Liver (tissue), 7 donors: ENCODE measurements at regions not wholly inside any gene's neighbourhood (a gene's known extent, or its start where the extent isn't known, plus 50 kb on each side); places are given as distances from the start of the nearest gene placed in this dataset.

ENCODE experiments used
- DNase-seq: peaks from one replicate; pipeline ENCODE4 v3.0.0-alpha.2; 2017; ENCODE audit warnings: low spot score
- H3K27ac ChIP-seq, 2 donors: one replicate each; pipeline ENCODE4 v1.7.0; 2013; ENCODE audit warnings: inconsistent platforms in 2 of 2, low read length in 2 of 2, control low read depth in 1 of 2, low read depth in 1 of 2, mild to moderate bottlenecking in 1 of 2
- H3K27me3 ChIP-seq, 4 donors: one replicate each; pipeline versions ENCODE4 v1.6.1 to v1.7.0; 2013; ENCODE audit warnings: low read length in 3 of 4, inconsistent platforms in 1 of 4, mild to moderate bottlenecking in 1 of 4, moderate library complexity in 1 of 4; ENCODE audit not compliant: control insufficient read depth in 4 of 4, insufficient read depth in 4 of 4
- H3K36me3 ChIP-seq, 4 donors: one replicate each; pipeline versions ENCODE4 v1.6.1 to v1.7.0; 2013; ENCODE audit warnings: low read length in 3 of 4, mild to moderate bottlenecking in 3 of 4, low read depth in 1 of 4, moderate library complexity in 1 of 4; ENCODE audit not compliant: control insufficient read depth in 4 of 4, insufficient read depth in 3 of 4
- H3K4me1 ChIP-seq, 4 donors: one replicate each; pipeline versions ENCODE4 v1.6.1 to v1.7.0; 2013; ENCODE audit warnings: low read length in 3 of 4, mild to moderate bottlenecking in 3 of 4, moderate library complexity in 1 of 4; ENCODE audit not compliant: control insufficient read depth in 4 of 4, insufficient read depth in 4 of 4
- H3K4me3 ChIP-seq, 3 donors: one replicate each; pipeline versions ENCODE4 v1.6.1 to v1.7.0; 2013; ENCODE audit warnings: low read length in 3 of 3, control low read depth in 1 of 3, low read depth in 1 of 3, mild to moderate bottlenecking in 1 of 3
- H3K9ac ChIP-seq, 2 donors: one replicate each; pipeline ENCODE4 v1.7.0; 2013; ENCODE audit warnings: low read length in 2 of 2, mild to moderate bottlenecking in 2 of 2, moderate library complexity in 2 of 2, control low read depth in 1 of 2, low read depth in 1 of 2
- H3K9me3 ChIP-seq, 4 donors: one replicate each; pipeline versions ENCODE4 v1.6.1 to v1.7.0; 2013; ENCODE audit warnings: low read length in 3 of 4; ENCODE audit not compliant: control insufficient read depth in 4 of 4
- ATF3 ChIP-seq: IDR thresholded peaks from 2 replicates; pipeline ENCODE4 v1.6.1; 2016; ENCODE audit warnings: antibody characterized with exemption
- EGR1 ChIP-seq, 2 donors: IDR thresholded peaks; 2 replicates each; pipeline ENCODE4 v1.6.1; 2016 to 2018; ENCODE audit warnings: antibody characterized with exemption in 2 of 2, low read depth in 2 of 2
- FOXA2 ChIP-seq: IDR thresholded peaks from 2 replicates; pipeline ENCODE4 v1.6.1; 2016; ENCODE audit warnings: antibody characterized with exemption
- GABPA ChIP-seq, 2 donors: IDR thresholded peaks in 1 of 2; conservative IDR thresholded peaks in 1 of 2; 2 replicates each; pipeline ENCODE4 v1.6.1; 2016; ENCODE audit warnings: antibody characterized with exemption in 2 of 2, mild to moderate bottlenecking in 1 of 2, moderate library complexity in 1 of 2
- HNF4A ChIP-seq, 2 donors: conservative IDR thresholded peaks; 2 replicates each; pipeline ENCODE4 v1.6.1; 2016; ENCODE audit warnings: antibody characterized with exemption in 2 of 2, mild to moderate bottlenecking in 2 of 2
- HNF4G ChIP-seq: IDR thresholded peaks from 2 replicates; pipeline ENCODE4 v1.6.1; 2016; ENCODE audit warnings: antibody characterized with exemption
- JUND ChIP-seq, 2 donors: IDR thresholded peaks; 2 replicates each; pipeline ENCODE4 v1.6.1; 2016; ENCODE audit warnings: antibody characterized with exemption in 2 of 2
- MAX ChIP-seq: IDR thresholded peaks from 2 replicates; pipeline ENCODE4 v1.6.1; 2016; ENCODE audit warnings: antibody characterized with exemption
- RAD21 ChIP-seq, 2 donors: IDR thresholded peaks; 2 replicates each; pipeline ENCODE4 v1.6.1; 2016; ENCODE audit warnings: antibody characterized with exemption in 2 of 2, mild to moderate bottlenecking in 2 of 2
- RXRA ChIP-seq, 2 donors: IDR thresholded peaks; 2 replicates each; pipeline ENCODE4 v1.6.1; 2017 to 2018; ENCODE audit warnings: antibody characterized with exemption in 2 of 2, mild to moderate bottlenecking in 1 of 2
- SP1 ChIP-seq: IDR thresholded peaks from 2 replicates; pipeline ENCODE4 v1.6.1; 2018; ENCODE audit warnings: antibody characterized with exemption, mild to moderate bottlenecking
- TAF1 ChIP-seq: conservative IDR thresholded peaks from 2 replicates; pipeline ENCODE4 v1.6.1; 2016; ENCODE audit warnings: antibody characterized with exemption, mild to moderate bottlenecking
- YY1 ChIP-seq: IDR thresholded peaks from 2 replicates; pipeline ENCODE4 v1.6.1; 2016; ENCODE audit warnings: antibody characterized with exemption, mild to moderate bottlenecking
- ZBTB33 ChIP-seq: IDR thresholded peaks from 2 replicates; pipeline ENCODE4 v1.6.1; 2016; ENCODE audit warnings: antibody characterized with exemption
- WGBS: extraction: QIAGEN DNeasy Blood & Tissue Kit; methylation state at CpG from one replicate; pipeline ENCODE4 v1.1.7; 2013; 5-methylcytosine and 5-hydroxymethylcytosine counted together
- TF ChIP-seq, protein P1 (sequence below): IDR thresholded peaks from 2 replicates; pipeline ENCODE4 v1.6.1; 2016; ENCODE audit warnings: antibody characterized with exemption, mild to moderate bottlenecking
- donor health status: healthy.
- donor health status: healthy.
- donor health status: healthy.
- donor health status: healthy.

- Histone ChIP-seq H3K36me3 (no peaks in the 10 kb centered on the region), H3K27me3 (no peaks in the 10 kb centered on the region), H3K4me3 (no peak overlapping the region), H3K9me3 (no peaks in the 10 kb centered on the region), H3K9ac (no peak overlapping the region), H3K4me1 (no peaks in the 10 kb centered on the region), H3K27ac (no peak overlapping the region)
- DNase-seq = no peak
- TF ChIP-seq, protein P1, sequence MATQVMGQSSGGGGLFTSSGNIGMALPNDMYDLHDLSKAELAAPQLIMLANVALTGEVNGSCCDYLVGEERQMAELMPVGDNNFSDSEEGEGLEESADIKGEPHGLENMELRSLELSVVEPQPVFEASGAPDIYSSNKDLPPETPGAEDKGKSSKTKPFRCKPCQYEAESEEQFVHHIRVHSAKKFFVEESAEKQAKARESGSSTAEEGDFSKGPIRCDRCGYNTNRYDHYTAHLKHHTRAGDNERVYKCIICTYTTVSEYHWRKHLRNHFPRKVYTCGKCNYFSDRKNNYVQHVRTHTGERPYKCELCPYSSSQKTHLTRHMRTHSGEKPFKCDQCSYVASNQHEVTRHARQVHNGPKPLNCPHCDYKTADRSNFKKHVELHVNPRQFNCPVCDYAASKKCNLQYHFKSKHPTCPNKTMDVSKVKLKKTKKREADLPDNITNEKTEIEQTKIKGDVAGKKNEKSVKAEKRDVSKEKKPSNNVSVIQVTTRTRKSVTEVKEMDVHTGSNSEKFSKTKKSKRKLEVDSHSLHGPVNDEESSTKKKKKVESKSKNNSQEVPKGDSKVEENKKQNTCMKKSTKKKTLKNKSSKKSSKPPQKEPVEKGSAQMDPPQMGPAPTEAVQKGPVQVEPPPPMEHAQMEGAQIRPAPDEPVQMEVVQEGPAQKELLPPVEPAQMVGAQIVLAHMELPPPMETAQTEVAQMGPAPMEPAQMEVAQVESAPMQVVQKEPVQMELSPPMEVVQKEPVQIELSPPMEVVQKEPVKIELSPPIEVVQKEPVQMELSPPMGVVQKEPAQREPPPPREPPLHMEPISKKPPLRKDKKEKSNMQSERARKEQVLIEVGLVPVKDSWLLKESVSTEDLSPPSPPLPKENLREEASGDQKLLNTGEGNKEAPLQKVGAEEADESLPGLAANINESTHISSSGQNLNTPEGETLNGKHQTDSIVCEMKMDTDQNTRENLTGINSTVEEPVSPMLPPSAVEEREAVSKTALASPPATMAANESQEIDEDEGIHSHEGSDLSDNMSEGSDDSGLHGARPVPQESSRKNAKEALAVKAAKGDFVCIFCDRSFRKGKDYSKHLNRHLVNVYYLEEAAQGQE = no peak
- no peak for TF ChIP-seq ZBTB33
- TF ChIP-seq MAX = no peak
- no peak for TF ChIP-seq TAF1
- 63% methylated on average over 7 of the region's 7 CpGs for WGBS
Observed at GRCh38 chr15:92232317-92232716, 161.4 kb upstream of the ST8SIA2 start.

- Histone ChIP-seq H3K9ac (no peak overlapping the region), H3K9me3 (no peaks in the 10 kb centered on the region), H3K4me1 (no peaks in the 10 kb centered on the region), H3K27ac (no peak overlapping the region), H3K36me3 (no peaks in the 10 kb centered on the region), H3K27me3 (no peaks in the 10 kb centered on the region), H3K4me3 (no peak overlapping the region)
- TF ChIP-seq TAF1 = no peak
- DNase-seq = no peak
- 89% methylated on average over 1 of the region's 1 CpG for WGBS
Observed at GRCh38 chr15:92232876-92233275, 160.8 kb upstream of the ST8SIA2 start.

DNA sequence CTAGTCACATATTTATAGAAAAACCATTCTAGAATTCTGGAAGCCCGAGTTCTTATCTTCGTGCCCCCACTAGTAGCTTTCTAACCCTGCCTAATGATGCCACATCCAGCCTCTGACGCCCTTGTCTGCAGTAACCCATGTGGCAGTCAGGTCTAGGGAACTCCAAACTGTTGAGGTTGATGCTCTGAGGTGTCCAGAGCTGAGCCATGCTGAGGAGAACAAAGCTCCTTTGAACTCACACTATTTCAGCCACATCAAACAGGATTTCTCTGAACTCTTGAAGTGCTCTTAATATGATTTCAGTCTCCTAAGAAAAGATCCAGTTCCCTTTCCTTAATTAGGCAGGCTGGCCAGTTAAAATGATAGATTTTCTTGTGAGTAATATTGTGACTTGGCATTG, 150.5 kb upstream of the ST8SIA2 start:
- WGBS = 55% methylated on average over 3 of the region's 3 CpGs
- Histone ChIP-seq H3K27me3 (peaks cover 0 to 4% (median under 1%) of the 10 kb centered on the region in 4 donors), H3K36me3 (no peaks in the 10 kb centered on the region), H3K9ac (no peak overlapping the region), H3K27ac (no peak overlapping the region), H3K9me3 (peaks cover 0 to 11% (median 2%) of the 10 kb centered on the region in 4 donors), H3K4me1 (no peaks in the 10 kb centered on the region), H3K4me3 (no peak overlapping the region)
- no peak for DNase-seq
- TF ChIP-seq FOXA2 = no peak
- no peak for TF ChIP-seq EGR1 (IDR thresholded peaks at IDR 0.05; ENCODE audit: low read depth in 2 of 2)
- TF ChIP-seq HNF4A (conservative IDR thresholded peaks at IDR 0.05) = no peak
- TF ChIP-seq RXRA (IDR thresholded peaks at IDR 0.05) = no peak
- TF ChIP-seq JUND (IDR thresholded peaks at IDR 0.05) = no peak
- TF ChIP-seq RAD21 (IDR thresholded peaks at IDR 0.05) = no peak
- no peak for TF ChIP-seq ATF3
- no peak for TF ChIP-seq TAF1
- TF ChIP-seq, protein P1 = no peak
- TF ChIP-seq GABPA (IDR thresholded peaks at IDR 0.05 in 1 of 2, conservative IDR thresholded peaks at IDR 0.05 in 1 of 2) = no peak
- no peak for TF ChIP-seq SP1
- no peak for TF ChIP-seq YY1
- no peak for TF ChIP-seq ZBTB33
- TF ChIP-seq MAX = no peak
- no peak for TF ChIP-seq HNF4G
